H9 (cell line): ENCODE measurements at regions not wholly inside any gene's neighbourhood (a gene's known extent, or its start where the extent isn't known, plus 50 kb on each side); places are given as distances from the start of the nearest gene placed in this dataset.

Source experiments
- DNase-seq: peaks from one replicate; pipeline ENCODE4 v3.0.0-alpha.2; 2017
- H2AFZ ChIP-seq: one replicate; pipeline ENCODE4 v1.6.1; 2013; ENCODE audit warnings: mild to moderate bottlenecking, low read length, control low read depth, moderate library complexity
- H2AK5ac ChIP-seq: 2 replicates; pipeline ENCODE4 v1.6.1; 2013; ENCODE audit warnings: low read length, control low read depth, mixed read lengths; ENCODE audit not compliant: insufficient read length
- H2BK120ac ChIP-seq: one replicate; pipeline ENCODE4 v1.6.1; 2013; ENCODE audit warnings: low read depth, mild to moderate bottlenecking, low read length, control low read depth, inconsistent platforms; ENCODE audit not compliant: poor library complexity, severe bottlenecking
- H2BK12ac ChIP-seq: 2 replicates; pipeline ENCODE4 v1.6.1; 2013; ENCODE audit warnings: low read length, control low read depth, mixed read lengths, low read depth; ENCODE audit not compliant: insufficient read length
- H2BK15ac ChIP-seq: 2 replicates; pipeline ENCODE4 v1.6.1; 2013; ENCODE audit warnings: low read depth, low read length, control low read depth
- H2BK20ac ChIP-seq: one replicate; pipeline ENCODE4 v1.6.1; 2013; ENCODE audit warnings: low read depth, mild to moderate bottlenecking, low read length, control low read depth, inconsistent platforms; ENCODE audit not compliant: poor library complexity, severe bottlenecking
- H2BK5ac ChIP-seq: 2 replicates; pipeline ENCODE4 v1.6.1; 2013; ENCODE audit warnings: low read length, control low read depth, mixed read lengths; ENCODE audit not compliant: insufficient read length
- H3K14ac ChIP-seq: 2 replicates; pipeline ENCODE4 v1.6.1; 2013; ENCODE audit warnings: low read length, control low read depth; ENCODE audit not compliant: insufficient read depth
- H3K18ac ChIP-seq: 2 replicates; pipeline ENCODE4 v1.6.1; 2013; ENCODE audit warnings: low read depth, mild to moderate bottlenecking, mixed read lengths, low read length, control low read depth; ENCODE audit not compliant: insufficient read length
- H3K23ac ChIP-seq: 2 replicates; pipeline ENCODE4 v1.6.1; 2013; ENCODE audit warnings: low read length, control low read depth, mixed read lengths, low read depth; ENCODE audit not compliant: insufficient read length
- H3K23me2 ChIP-seq: 2 replicates; pipeline ENCODE4 v1.6.1; 2013; ENCODE audit warnings: low read depth, mild to moderate bottlenecking, mixed read lengths, low read length, control low read depth; ENCODE audit not compliant: insufficient read length, poor library complexity, severe bottlenecking
- H3K27ac ChIP-seq: 2 replicates; pipeline ENCODE4 v1.5.1; 2013; ENCODE audit warnings: low read length, control low read depth, mixed read lengths, low read depth; ENCODE audit not compliant: insufficient read length
- H3K27me3 ChIP-seq: 2 replicates; pipeline ENCODE4 v1.6.1; 2013; ENCODE audit warnings: low read length, control low read depth, inconsistent platforms; ENCODE audit not compliant: insufficient read depth
- H3K4ac ChIP-seq: 2 replicates; pipeline ENCODE4 v1.6.1; 2013; ENCODE audit warnings: low read depth, mild to moderate bottlenecking, control low read depth, inconsistent platforms, low read length, moderate library complexity
- H3K4me1 ChIP-seq: 2 replicates; pipeline ENCODE4 v1.6.1; 2013; ENCODE audit warnings: low read length, control low read depth, inconsistent platforms; ENCODE audit not compliant: insufficient read depth
- H3K4me2 ChIP-seq: 2 replicates; pipeline ENCODE4 v1.6.1; 2013; ENCODE audit warnings: low read length, control low read depth, mixed read lengths; ENCODE audit not compliant: insufficient read length, insufficient read depth
- H3K56ac ChIP-seq: 2 replicates; pipeline ENCODE4 v1.6.1; 2013; ENCODE audit warnings: low read depth, mild to moderate bottlenecking, mixed read lengths, low read length, control low read depth; ENCODE audit not compliant: insufficient read length
- H3K79me1 ChIP-seq: 2 replicates; pipeline ENCODE4 v1.6.1; 2013; ENCODE audit warnings: low read depth, mild to moderate bottlenecking, moderate library complexity, low read length, control low read depth, inconsistent platforms; ENCODE audit not compliant: insufficient read depth, poor library complexity, severe bottlenecking
- H3K79me2 ChIP-seq: 2 replicates; pipeline ENCODE4 v1.6.1; 2013; ENCODE audit warnings: low read length, control low read depth, inconsistent platforms; ENCODE audit not compliant: insufficient read depth
- H3K9ac ChIP-seq: 2 replicates; pipeline ENCODE4 v1.6.1; 2013; ENCODE audit warnings: low read length, control low read depth, mixed read lengths; ENCODE audit not compliant: insufficient read length; ENCODE audit errors: extremely low read depth
- H3K9me3 ChIP-seq: one replicate; pipeline ENCODE4 v1.6.1; 2013; ENCODE audit warnings: low read depth, low read length, inconsistent platforms; ENCODE audit not compliant: control insufficient read depth
- H3T11ph ChIP-seq: one replicate; pipeline ENCODE4 v1.6.1; 2013; ENCODE audit warnings: mild to moderate bottlenecking, low read length, control low read depth, inconsistent platforms
- H4K20me1 ChIP-seq: one replicate; pipeline ENCODE4 v1.6.1; 2013; ENCODE audit not compliant: control insufficient read depth, insufficient read length, insufficient read depth
- H4K5ac ChIP-seq: 2 replicates; pipeline ENCODE4 v1.6.1; 2013; ENCODE audit warnings: low read depth, mild to moderate bottlenecking, mixed read lengths, low read length, control low read depth; ENCODE audit not compliant: insufficient read length
- H4K8ac ChIP-seq: replicated peaks from 2 replicates; pipeline ENCODE4 v1.6.1; 2013; ENCODE audit warnings: low read length, control low read depth, mixed read lengths, low read depth; ENCODE audit not compliant: insufficient read length
- H4K91ac ChIP-seq: 2 replicates; pipeline ENCODE4 v1.6.1; 2013; ENCODE audit warnings: low read depth, mild to moderate bottlenecking, moderate library complexity, mixed read lengths, low read length, control low read depth; ENCODE audit not compliant: insufficient read length
- H3K27ac Mint-ChIP-seq, 3 experiments: 2 replicates in 2 of 3; 3 replicates in 1 of 3; pipeline ENCODE4 v1.8.0; 2020 to 2021; ENCODE audit warnings: mixed read lengths in 3 of 3, mild to moderate bottlenecking in 1 of 3, moderate library complexity in 1 of 3
- H3K27me3 Mint-ChIP-seq: 2 replicates; pipeline ENCODE4 v1.8.0; 2021; ENCODE audit warnings: low read depth, mild to moderate bottlenecking, moderate library complexity, mixed read lengths
- H3K36me3 Mint-ChIP-seq, 3 experiments: 2 replicates in 2 of 3; 3 replicates in 1 of 3; pipeline ENCODE4 v1.8.0; 2020 to 2021; ENCODE audit warnings: low read depth in 3 of 3, mixed read lengths in 3 of 3; ENCODE audit not compliant: insufficient read depth in 1 of 3
- H3K4me1 Mint-ChIP-seq, 2 experiments: 2 replicates each; pipeline ENCODE4 v1.8.0; 2020; ENCODE audit warnings: mixed read lengths in 2 of 2
- H3K4me3 Mint-ChIP-seq, 2 experiments: 2 replicates in 1 of 2; 3 replicates in 1 of 2; pipeline ENCODE4 v1.8.0; 2020 to 2021; ENCODE audit warnings: mild to moderate bottlenecking in 2 of 2, mixed read lengths in 2 of 2, moderate library complexity in 1 of 2
- H3K9me3 Mint-ChIP-seq, 2 experiments: 2 replicates in 1 of 2; 3 replicates in 1 of 2; pipeline ENCODE4 v1.8.0; 2020; ENCODE audit warnings: mild to moderate bottlenecking in 2 of 2, mixed read lengths in 2 of 2, moderate library complexity in 1 of 2
- whole genome bisulfite sequencing: extraction: QIAGEN DNeasy Blood & Tissue Kit; methylation state at CpG from one replicate; pipeline ENCODE4 v1.1.7; 2013; ENCODE audit warnings: missing lambda C conversion rate, low lambda C conversion rate, mixed read lengths; ENCODE audit not compliant: insufficient read length; ENCODE audit errors: extremely low coverage; 5-methylcytosine and 5-hydroxymethylcytosine counted together
- TF ChIP-seq, protein P1 (sequence below): fragments of 200-600 bp; sonication (generic); conservative IDR thresholded peaks from 3 replicates; pipeline ENCODE4 v1.8.0; 2021; ENCODE audit warnings: antibody characterized with exemption, mild to moderate bottlenecking

DNA sequence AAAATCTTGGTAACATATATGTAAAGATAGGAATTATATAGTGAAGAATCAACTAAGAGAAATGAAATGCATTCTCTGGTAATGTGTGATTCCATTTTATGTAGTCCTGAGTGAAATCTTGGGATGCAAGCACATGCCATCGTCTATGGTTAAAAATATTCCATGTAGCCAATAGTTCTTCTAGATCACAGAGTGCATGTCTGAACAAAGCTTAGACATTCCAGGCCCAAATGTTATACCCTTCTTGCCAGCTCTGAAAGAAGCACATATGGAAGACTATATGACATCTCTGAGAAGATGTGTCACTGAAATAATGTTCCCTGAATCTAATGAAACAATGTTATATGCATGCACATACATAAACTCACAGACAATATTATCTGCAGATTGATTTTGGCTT is 92.3 kb upstream of the TFPI start:
- H2AK5ac ChIP-seq: no peak overlapping the region
- TF ChIP-seq, protein P1, sequence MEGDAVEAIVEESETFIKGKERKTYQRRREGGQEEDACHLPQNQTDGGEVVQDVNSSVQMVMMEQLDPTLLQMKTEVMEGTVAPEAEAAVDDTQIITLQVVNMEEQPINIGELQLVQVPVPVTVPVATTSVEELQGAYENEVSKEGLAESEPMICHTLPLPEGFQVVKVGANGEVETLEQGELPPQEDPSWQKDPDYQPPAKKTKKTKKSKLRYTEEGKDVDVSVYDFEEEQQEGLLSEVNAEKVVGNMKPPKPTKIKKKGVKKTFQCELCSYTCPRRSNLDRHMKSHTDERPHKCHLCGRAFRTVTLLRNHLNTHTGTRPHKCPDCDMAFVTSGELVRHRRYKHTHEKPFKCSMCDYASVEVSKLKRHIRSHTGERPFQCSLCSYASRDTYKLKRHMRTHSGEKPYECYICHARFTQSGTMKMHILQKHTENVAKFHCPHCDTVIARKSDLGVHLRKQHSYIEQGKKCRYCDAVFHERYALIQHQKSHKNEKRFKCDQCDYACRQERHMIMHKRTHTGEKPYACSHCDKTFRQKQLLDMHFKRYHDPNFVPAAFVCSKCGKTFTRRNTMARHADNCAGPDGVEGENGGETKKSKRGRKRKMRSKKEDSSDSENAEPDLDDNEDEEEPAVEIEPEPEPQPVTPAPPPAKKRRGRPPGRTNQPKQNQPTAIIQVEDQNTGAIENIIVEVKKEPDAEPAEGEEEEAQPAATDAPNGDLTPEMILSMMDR: no peak
- Mint-ChIP-seq H3K27ac (no peak overlapping the region), H3K9me3 (no peaks in the 10 kb centered on the region), H3K4me3 (no peak overlapping the region), H3K36me3 (peaks cover 0 to 15% (median 0%) of the 10 kb centered on the region in 3 experiments; a peak in 2 of 7 replicates), H3K27me3 (no peaks in the 10 kb centered on the region), H3K4me1 (no peaks in the 10 kb centered on the region)
- no peak overlapping the region for H4K8ac ChIP-seq
- WGBS: no CpG with 5 or more reads among the region's 1 CpG
- H2AFZ ChIP-seq: no peak overlapping the region
- H3K4me1 ChIP-seq: no peaks in the 10 kb centered on the region
- H3K9ac ChIP-seq: no peak overlapping the region
- no peak overlapping the region for H3K18ac ChIP-seq
- H3K56ac ChIP-seq: no peak overlapping the region
- H3K27me3 ChIP-seq: no peaks in the 10 kb centered on the region
- H3K9me3 ChIP-seq: no peaks in the 10 kb centered on the region
- no peak overlapping the region for H3T11ph ChIP-seq
- no peaks in the 10 kb centered on the region for H3K79me1 ChIP-seq
- H3K23ac ChIP-seq: no peak overlapping the region
- H2BK5ac ChIP-seq: no peak overlapping the region
- no peak overlapping the region for H2BK12ac ChIP-seq
- H3K4ac ChIP-seq: no peak overlapping the region
- no peak overlapping the region for H2BK20ac ChIP-seq
- DNase-seq: no peak
- no peak overlapping the region for H2BK15ac ChIP-seq
- no peaks in the 10 kb centered on the region for H4K20me1 ChIP-seq
- no peak overlapping the region for H3K14ac ChIP-seq
- no peak overlapping the region for H3K4me2 ChIP-seq
- H3K79me2 ChIP-seq: no peaks in the 10 kb centered on the region
- no peak overlapping the region for H2BK120ac ChIP-seq
- no peaks in the 10 kb centered on the region for H3K23me2 ChIP-seq
- no peak overlapping the region for H3K27ac ChIP-seq
- no peak overlapping the region for H4K5ac ChIP-seq
- no peak overlapping the region for H4K91ac ChIP-seq
